DMS153 treated with DMSO at 0.1 percent for 48 hours (cell line): ENCODE measurements at regions not wholly inside any gene's neighbourhood (a gene's known extent, or its start where the extent isn't known, plus 50 kb on each side); places are given as distances from the start of the nearest gene placed in this dataset.

Source experiments
- DNase-seq: peaks from one replicate; lab custom pipeline; 2025; ENCODE audit not compliant: unreplicated experiment; lab: John Stamatoyannopoulos, UW

DNA sequence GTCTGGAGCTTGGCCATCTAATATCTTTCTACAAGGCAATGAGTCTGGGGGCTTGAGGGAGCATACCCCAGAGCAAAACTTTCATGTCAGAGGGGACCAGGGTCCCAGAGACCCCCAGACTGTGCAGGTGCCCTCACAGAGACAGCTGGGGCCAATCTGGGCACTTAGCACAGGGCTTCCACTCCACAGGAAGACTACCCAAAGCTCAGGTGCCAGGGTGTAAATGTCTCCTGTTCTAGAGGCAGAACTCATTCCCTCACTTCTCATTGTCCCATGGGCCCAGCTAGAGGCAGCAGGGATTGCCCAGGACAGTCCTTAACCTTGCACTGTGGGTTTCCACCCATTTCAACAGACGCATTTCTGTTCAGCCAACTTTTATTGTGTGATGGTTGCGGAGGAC, 246.9 kb downstream of the ACTR3B start:
- DNase-seq, result no peak

DNA sequence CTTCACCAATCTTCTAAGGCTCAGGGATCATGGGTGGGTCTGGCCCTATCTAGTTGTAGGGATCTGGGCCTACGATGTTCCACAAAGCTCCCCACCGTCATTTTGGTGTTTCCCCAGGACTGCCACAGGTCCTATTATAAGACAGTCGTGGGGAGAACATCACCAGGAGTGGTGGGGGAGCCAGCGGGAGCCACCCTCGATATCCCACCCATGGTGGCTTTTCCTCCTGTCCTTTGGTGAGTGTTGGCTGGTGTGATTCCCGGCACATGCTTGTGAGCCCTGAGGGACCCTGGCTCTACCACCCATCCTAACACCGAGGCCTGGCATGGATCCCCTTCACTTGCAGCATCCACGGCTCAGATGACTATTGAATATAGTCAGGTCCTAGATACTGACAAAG, 247.4 kb downstream of the ACTR3B start:
- DNase-seq, result no peak

DNA sequence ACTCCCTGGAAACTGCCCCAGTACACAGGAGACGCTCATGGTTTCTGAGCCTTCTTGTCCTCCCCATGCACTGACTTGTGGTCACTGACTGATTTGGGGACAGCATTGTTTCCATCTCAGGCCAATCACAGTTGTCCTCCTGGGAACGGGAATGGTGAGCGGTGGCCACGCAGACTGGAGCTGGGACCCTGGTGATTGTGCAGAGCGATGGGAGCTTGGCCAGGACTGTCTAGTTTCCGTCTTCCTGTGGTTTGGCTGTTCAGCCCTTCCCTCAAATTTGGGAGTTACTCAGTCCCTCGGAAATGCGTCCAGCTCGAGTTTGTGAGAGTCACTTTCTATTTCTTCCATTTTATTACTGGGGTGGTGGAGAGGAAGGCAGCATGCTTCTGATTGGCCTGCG, 250.9 kb downstream of the ACTR3B start:
- DNase-seq, result no peak

DNA sequence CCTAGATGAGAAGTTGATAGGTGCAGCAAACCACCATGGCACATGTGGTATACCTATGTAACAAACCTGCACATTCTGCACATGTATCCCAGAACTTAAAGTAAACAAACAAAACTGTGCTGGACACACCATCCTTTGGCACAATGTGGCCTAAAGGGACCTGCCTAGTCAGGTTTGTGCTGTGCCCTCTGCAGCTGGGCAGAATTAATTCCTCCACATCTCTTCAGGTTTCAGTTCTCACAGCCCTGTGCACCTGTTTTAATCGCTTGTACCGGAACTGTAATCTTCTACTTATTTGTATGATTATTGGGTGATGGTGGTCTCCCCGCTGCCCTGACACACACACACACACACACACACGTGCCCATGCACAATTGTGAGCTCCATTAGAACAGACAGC, 252.7 kb downstream of the ACTR3B start:
- DNase-seq, result no peak

DNA sequence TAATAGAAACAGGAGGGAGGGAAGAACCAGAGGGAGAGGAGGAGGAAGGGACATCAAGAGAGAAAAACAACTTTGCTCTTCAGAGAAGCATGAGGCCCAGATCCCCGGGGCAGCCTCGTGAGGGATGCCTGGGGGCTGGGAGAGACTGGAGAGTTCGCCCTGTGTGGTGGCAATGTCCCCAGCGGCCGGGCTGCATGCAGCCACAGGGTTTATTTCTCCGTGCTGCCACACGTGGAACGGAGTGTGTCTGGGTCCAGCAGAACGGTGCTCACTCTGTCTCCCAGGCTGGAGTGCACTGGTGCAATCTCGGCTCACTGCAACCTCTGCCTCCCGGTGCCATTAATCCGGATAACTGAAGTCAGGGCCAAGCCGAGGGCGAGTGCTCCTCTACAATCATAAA, 257.7 kb downstream of the ACTR3B start:
- no peak for DNase-seq

DNA sequence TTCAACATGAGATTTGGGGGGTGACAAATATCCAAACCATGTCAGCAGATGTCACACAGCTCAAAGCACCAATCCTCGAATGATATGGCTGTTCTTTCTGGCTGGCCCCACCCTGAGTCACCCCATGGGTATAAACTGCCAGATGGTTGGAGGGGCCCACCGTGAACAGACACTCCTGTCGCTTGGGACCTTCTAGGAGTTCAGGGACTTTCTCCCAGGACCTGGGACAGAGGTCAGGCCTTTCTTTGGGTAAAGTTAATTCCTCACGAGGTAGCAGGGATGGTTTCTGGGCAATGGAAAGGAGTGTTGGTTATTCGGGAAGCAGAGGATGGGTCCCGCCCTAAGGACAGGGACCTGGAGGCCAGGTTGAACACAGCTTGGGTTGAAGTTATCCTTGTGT, 262.0 kb downstream of the ACTR3B start:
- DNase-seq, result no peak

DNA sequence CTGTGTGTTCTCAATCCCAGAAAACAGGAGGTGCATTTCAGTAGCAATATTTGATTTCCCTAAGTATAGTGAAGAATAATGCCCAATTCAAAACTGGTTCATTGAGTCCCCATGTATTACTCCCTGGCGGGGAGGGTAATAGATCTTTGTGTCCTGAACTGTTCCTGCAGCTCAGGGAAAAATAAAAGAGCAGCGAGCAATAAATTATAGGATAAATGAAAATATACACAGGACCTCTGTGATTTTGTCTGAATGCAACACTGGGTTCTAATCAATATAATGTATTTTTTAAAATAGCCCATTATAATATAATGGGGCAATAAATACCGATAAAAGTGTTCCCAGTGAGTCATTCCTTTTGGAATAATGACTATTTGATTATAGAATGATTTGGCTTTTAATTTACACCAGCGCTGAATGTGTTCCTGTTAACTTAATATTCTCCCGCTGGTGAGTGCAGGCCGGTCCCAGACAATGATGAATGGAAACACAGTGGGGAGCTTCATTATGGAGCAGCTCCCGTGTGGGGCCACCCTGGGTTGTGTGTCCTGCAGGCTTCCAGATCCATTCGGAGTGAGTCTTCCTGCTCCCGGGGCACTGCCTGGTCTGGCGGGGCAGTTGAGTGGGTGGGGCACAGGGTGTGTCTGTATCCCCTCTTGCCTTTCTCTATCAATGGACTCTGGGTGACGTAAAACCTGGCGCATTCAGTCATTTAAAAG, 263.1 kb downstream of the ACTR3B start:
- DNase-seq, result no peak

DNA sequence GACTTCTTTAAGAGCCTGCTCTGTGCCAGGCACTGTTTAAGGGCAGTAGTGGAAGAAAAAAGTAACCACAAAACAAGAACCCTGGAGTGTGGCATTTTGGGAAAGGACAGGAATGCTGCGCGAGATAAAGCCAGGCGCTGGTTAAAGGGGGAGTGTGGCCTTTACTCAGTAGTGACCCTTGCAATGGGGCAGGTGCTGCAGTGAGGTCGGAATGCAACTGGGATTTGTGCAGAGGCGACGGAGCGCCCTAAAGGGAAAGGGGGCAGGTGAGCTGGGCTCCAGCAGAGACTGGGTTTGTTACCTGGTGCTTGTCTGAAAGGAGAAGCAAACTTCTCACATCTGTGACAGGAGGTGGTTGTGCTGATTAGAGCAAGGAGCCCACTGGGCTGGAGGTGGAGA, 263.6 kb downstream of the ACTR3B start:
- no peak for DNase-seq

DNA sequence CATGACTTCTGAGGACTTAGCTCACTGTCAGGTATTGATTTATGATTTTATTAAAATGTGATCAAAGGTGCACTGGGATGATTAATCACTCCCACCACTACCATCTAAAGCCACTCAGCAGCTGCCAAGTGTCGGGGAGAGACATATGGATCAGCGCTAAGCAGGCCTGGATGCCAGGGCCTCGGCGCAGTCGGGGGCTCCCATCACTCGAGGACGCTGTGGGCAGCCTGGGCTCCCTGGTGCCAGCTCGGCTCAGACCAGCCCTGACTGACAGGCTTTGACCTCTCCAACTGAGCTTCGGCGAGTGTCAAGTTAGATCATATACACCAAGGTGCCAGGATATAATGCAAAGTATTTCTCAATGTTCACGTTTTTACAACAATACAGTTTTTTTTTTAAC, 267.7 kb downstream of the ACTR3B start:
- DNase-seq, result no peak

DNA sequence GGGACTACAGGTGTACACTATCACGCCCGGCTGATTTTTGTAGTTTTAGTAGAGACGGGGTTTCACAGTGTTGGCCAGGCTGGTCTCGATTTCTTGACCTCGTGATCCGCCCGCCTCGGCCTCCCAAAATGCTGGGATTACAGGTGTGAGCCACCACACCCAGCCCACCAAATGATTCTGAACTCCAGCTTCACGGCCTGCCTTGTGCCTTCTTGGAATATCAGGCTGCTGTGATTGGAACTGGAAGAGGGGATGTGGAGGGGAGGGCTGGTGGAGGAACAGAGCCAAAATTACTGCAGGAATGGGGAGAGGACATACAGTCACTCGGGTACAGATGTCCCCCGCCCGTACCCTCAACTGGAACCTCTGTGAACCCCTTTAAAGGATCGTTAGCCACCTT, 268.4 kb downstream of the ACTR3B start:
- no peak for DNase-seq

DNA sequence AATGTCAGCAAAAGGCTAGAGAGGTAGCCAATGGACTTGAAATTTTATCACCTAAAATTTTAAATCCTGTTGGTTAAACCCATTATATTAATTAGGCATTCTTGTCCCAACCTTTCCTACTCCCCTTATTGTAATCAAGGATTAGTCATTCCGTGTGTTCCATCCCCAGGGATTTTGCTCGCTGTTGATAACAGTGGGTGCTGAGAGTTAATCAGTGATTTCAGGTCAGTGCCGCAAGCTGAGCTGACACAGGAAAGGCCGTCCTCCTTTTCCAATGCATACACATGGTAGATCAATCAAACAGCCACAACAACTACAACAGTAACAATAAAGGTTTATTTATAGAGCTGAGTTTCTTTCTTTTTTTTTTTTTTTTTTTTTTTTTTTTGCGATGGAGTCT, 271.4 kb downstream of the ACTR3B start:
- no peak for DNase-seq

DNA sequence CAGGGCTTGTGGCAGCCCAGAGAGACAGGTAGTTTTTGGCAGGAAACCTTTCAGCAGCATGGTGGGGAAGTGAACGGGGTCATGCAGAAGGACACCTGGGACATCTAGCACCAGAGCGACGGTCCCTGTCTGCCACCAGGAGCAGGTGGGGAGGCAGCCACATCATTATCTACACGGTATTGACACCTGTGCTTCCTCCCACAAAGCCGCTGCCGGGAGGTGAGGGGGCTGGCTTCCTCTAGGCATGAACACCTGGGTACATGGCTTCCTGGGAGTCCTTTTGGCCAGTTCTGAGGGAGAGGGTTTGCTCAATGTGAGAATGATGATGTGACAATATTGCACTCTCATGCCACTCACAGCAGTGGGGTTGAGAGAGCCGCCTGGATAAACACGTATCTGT, 275.2 kb downstream of the ACTR3B start:
- no peak for DNase-seq

DNA sequence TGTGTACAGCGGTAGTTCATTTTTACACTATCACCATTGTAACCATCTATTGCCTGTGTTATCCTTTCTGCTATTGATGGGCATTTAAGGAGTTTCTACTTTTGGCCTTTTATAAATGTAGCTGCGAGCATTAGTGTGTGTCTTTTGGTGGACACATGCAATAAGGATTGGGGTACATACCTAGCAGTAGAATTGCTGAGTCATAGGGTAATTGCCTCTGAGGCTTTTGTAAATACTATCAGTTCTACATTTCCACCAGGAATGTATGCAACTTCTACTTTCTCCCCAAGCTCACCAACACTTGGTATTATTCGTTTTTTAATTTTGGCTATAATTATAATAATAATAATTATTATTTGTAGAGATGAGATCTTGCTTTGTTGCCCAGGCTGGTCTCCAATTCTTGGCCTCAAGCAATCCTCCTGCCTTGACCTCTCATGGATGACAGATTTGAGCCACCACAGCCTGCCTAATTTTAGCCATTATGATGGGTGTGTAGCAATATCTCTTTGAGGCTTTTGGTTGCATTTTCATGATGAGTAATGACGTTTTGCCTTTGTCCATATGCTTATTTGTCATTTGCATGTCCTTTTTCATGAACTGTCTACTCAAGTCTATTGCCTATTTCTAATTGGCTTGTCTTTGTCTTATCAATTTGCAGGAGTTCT, 277.0 kb downstream of the ACTR3B start:
- no peak for DNase-seq

DNA sequence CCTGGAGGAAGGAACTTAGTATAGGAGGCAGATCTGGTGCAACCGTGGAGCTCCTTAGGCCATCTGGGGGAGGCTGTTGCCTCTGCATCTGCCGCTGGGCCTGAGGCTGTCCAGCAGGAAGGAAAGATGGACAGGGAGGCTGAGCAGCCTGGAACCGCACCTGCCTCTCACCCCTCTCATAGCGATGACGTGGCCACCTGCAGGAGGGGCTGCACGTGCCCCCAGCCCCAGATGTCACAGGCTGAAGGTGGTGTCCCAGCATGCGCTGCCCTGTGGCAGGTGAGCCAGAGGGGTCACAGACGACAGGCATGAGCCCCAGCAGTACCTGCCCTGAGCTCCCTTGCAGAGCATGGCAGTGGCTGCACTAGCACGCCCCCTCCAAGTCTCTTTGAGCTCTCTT, 283.9 kb downstream of the ACTR3B start:
- DNase-seq, result no peak

DNA sequence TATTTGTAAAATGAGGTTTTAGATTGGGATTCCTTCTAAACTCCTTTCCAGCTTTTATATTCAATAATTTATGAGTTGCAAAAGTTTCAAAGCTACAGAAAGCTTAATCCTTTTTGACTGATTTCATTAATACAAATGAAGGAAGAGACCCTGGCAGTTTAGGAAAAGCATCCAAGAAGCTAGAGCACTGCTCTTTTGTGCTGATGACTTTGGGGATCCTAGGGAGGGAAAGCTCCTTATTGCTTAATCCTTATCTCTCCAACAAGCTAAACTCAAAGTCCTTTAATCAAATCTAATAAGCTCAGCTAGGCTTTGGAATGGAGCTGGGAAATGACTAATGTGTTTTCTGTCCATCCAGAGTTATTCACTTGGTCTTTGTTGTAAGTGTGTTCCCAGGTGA, 285.4 kb downstream of the ACTR3B start:
- DNase-seq, result no peak

DNA sequence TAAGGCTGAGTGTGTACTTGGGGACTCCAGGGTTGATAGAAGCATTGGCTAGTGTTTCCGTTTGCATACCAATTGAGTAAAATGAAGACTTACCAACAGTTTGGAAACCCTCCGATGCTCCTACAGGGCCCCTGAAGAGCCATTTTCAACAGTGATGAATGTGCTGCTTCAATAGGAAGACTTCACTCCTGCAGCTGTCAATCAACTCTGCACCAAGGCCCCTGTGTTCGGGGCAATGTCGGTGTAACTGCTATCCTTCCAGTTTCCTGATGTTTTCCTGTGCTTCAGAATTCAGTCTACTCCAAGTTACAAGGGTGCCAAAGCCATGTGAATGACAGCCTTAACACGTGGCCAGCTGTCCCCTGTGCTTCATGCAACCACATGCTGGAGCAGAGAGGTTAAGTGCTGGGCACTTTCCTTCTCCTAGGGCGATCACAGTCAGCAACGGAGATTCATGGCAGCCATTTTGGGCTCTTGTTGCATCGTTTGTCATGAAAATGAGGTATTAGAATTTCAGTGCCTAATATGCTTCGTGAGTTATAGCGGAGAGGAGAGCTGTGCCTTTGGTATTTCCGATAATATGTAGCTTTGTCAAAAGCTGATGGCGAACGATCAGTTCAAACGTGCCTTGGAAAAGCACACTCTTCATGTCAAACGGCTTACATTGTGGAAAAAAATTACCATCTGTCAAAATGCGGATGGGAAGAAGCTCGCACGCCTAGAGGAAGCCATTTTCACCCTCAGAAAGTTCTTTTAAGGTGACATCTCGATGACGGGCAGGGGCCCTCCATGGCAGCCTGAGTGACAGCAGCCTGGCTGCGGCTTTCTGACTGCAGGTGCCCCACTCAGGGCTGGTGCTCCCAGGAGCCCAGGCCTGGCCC, 287.8 kb downstream of the ACTR3B start:
- no peak for DNase-seq

DNA sequence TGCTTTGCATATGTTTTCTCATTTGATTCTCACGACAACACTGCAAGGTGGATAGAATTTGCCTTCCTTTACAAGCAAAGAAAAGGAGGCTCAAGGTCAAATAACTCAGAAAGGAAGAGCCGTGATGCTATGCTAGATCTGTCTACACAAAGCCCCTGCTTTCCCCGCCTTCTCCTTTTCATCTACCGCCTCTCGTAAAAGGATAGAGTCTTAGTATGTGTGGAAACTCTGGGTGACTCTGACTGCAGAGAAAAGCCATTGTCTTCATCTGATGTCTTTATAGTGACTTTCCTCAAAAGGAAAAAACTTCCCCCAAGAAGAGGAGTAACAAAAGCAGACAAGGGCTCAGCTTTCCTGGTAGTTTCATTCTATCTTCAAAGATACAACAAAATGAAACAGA, 292.7 kb downstream of the ACTR3B start:
- no peak for DNase-seq

DNA sequence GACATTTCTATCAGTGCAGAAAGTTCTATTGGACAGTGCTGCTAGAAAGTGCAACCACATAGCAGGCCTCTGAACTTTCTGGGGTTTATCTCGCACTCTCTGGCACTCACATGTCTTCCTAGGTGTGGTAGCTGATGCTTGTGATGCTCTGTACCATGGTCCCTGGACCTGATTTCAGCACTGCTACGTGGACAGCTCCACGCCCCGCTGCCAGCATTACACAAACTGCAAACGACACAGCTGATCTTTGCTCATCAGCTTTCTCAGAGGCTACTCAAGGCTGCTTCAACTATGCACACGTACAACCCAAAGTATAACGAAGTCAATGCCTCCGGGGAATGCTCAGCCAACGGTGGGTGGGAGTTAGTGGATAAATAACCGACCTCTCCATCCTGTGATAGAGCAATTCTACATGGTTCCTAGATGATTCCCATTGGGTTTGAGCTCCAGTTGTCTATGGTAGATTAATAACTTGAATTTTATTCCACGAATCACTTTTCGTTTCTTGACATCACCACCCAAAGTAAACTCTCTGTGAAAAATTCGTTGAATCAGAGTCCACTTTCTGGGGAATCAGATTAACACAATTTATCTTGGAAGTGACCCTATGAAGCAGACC, 302.5 kb downstream of the ACTR3B start:
- no peak for DNase-seq

DNA sequence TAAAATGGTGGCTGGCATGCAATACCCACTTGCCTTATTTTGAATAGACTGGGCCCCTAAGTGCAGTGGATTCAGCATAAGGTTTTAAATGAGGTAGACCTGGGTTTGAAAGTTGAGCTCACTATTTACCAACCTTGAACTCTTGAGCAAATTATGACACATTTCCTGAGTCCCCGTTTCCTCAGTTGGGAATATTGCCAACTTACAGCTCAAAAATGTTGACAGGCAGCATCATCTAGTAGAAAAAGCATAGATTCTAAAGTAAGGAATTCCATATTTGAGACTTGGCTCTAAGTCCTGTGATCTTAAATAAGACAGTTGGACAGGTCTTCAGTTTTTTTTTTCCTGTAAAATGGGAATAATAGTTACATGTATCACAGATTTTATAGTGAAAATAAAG, 305.5 kb downstream of the ACTR3B start:
- DNase-seq, result no peak

DNA sequence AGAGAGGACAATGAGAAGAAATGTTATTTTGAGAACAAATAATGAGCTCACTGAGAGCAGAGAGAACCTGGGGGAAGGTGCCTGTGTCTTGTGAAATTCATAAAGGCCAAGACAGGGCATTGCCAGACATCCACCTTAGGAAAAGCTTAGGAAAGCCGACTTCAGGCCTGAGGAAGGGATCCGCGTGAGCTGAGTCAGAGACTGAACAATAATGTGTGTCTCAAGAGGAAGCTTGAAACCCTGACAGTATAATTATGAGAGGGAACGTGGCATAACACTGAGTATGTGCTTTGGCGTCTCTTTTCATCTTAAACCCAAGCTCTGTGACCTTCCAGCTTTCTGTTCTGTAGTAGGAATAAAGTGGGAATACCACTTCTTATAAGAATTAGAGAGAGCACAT, 307.2 kb downstream of the ACTR3B start:
- no peak for DNase-seq

DNA sequence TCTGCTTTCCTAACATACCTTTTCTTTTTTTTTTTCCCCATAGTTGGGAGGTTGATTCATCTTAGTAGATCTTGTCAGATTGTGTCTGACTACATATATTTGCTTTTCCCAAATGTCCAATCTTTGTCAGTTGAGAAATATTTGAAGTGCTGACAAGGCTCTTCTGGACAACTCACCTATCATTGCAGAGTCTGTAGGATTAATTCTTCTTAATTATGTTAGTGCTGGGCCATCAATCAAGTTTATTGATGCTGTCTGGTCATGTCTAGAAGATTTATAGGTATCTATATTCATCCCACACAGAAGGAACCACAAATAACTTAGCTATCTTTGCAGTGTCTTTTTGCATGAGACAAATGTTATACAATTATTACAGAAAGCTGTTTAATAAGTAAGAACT, 310.6 kb downstream of the ACTR3B start:
- no peak for DNase-seq

DNA sequence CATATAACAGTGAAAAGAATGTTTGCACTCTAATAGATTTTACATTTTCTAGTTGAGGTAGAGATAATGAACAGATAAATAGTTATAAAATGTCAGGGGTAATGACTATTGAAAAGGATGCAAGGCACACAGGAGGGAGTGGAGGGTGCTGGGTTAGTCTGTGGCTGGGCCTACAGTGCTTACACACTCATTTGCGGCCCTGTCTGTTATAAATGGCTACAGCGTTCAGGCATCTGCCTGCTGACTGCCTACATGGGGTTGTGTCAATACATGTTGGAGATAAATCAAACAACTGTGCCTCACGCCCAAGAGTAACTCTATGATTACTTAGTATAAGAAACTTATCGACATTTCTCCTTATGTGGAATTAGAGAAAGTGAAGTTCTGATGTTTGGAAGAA, 313.3 kb downstream of the ACTR3B start:
- no peak for DNase-seq
